Spleen (tissue), 7 donors: ENCODE measurements at regions not wholly inside any gene's neighbourhood (a gene's known extent, or its start where the extent isn't known, plus 50 kb on each side); places are given as distances from the start of the nearest gene placed in this dataset.

Experiments
- CTCF ChIP-seq, 11 experiments: fragments of 200-600 bp in 7 of 11; fragments of 450-650 bp in 4 of 11; sonication (generic) in 4 of 11; IDR thresholded peaks in 8 of 11; conservative IDR thresholded peaks in 3 of 11; 1 replicate in 7 of 11; 2 replicates in 4 of 11; pipeline versions ENCODE4 v1.4.0 to v1.8.0; 2016 to 2021; ENCODE audit warnings: antibody characterized with exemption in 11 of 11, inconsistent platforms in 4 of 11, mild to moderate bottlenecking in 1 of 11
- POLR2AphosphoS5 ChIP-seq, 3 donors: sonication (generic); formaldehyde crosslinking; IDR thresholded peaks; one replicate each; pipeline ENCODE4 v1.5.1; 2017; ENCODE audit warnings: antibody characterized with exemption in 3 of 3
- donor health status: DM: no; HTN: no; CAD: no; lungs with moderate emphysema.
- donor health status: DM: no; HTN: no; CAD: no.
- donor health status: DM: no; HTN: no; CAD: no.

DNA sequence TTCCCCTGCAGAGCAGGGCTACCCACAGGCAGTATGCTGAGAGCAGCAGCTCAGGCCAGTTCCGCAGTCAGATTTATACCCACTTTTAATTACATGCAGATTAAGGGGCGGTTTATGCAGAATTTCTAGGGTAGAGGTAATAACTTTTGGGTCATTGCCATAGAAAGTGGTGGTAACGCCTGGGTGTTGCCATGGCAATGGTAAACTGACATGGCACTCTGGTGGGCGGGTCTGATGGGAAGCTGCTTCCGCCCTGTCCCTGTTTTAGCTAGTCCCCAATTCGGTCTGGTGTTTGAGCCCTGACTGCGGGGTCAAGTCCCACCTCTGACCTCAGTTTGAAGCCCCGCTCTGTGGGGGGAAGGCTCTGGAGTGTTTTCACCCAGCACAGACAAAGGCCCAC lies 141.1 kb upstream of the VSTM2B start:
- TF ChIP-seq POLR2AphosphoS5 (IDR thresholded peaks at IDR 0.05) (no peak), CTCF (IDR thresholded peaks at IDR 0.05 in 8 of 11, conservative IDR thresholded peaks at IDR 0.05 in 3 of 11) (no peak)
